HG02943 (cell line): ENCODE measurements at regions not wholly inside any gene's neighbourhood (a gene's known extent, or its start where the extent isn't known, plus 50 kb on each side); places are given as distances from the start of the nearest gene placed in this dataset.
"Not testable (repeated sequence)": the region's sequence is repeated elsewhere in the genome, so short reads cannot be mapped to it uniquely, and the experiment has no call there.

ENCODE experiments used
- ATAC-seq: cut with Tn5 transposase; IDR thresholded peaks from one replicate; pipeline ENCODE4 v1.9.1; 2021; ENCODE audit warnings: mild to moderate bottlenecking, low read depth, moderate library complexity; ENCODE audit not compliant: unreplicated experiment

- no peak for ATAC-seq
Observed at GRCh38 chr2:41027095-41027494, 575.2 kb upstream of the SLC8A1 start.

DNA sequence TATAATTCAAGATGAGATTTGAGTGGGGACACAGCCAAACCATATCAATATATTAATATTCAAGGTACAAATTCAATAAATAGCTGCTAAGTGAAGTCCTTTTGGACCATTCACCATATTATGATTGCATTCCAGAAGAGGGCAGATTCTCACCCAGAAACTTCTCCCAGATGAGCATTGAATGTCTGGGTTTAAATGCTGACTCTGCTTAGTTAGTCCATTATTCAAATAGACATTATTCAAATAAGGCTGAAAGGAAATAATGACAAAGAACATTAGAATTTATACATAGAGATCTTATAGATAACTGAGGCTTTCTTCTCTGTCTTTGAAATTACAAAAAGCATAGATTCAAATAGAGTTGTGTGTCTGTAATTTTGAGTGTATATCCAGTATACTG, 579.4 kb upstream of the SLC8A1 start:
- no peak for ATAC-seq

DNA sequence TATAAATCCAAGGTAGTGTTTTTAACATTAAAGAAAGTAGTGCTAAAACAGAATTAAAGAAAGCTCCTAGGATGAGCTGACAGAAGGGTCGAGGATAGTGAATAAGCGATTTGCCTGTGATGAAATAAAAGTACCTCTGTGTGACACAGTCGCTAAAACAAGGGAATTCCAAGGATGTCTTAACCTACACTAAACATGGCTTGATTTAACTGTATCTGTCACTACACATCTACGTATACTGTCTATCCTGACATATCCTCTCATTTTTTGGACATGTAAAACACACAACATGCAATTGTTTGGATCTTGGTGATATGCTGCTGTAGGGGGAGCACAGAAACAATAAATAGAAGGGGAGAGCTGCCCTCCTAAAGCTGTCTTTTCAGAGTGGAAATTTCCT, 580.8 kb upstream of the SLC8A1 start:
- no peak for ATAC-seq

GRCh38 chr2:41033127-41033526, 581.2 kb upstream of the SLC8A1 start:
- no peak for ATAC-seq

- no peak for ATAC-seq
Observed at GRCh38 chr2:41038408-41038807, 586.5 kb upstream of the SLC8A1 start.

GRCh38 chr2:41039750-41040149, 587.9 kb upstream of the SLC8A1 start:
- not testable (repeated sequence) for ATAC-seq

GRCh38 chr2:41040782-41041520, 589.1 kb upstream of the SLC8A1 start:
- ATAC-seq, result no peak

GRCh38 chr2:41042343-41042742, 590.5 kb upstream of the SLC8A1 start:
- ATAC-seq, result no peak

DNA sequence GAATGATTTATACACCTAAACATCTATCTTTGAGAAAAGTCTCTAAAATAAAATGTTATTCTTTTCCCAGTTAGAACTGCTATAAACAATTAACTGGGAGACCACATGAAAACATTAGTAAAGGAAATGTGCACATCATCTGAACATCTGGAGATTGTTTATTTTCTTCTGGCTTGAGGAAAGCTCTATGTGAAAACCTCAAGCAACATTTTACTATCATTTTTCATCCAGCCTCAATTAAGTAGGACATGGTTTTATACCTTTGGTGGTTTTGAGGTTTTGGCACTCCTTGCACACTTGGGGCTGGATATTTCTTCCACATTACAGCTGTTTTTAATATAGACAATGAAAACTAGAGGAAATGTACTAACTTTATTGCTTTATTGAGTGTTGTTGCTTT, 609.5 kb upstream of the SLC8A1 start:
- no peak for ATAC-seq

DNA sequence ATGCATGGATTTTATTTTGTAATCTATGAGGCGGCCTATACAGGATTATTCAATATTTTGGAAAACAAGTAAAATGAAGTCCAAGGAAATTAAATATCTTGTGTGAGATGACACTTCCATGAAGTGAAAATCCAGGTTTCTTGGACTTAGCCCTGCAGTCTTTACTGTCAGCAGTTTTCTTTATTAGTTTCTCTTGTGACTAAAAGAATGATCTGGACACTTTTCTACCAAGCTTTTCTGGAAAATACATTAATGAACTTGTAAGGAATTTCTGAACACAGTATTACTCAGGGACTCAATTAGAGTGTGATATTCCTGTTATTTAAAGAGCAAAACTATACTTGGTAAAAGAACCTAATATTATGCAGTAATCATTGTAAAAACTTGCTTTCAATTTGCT, 610.4 kb upstream of the SLC8A1 start:
- ATAC-seq, result no peak

GRCh38 chr2:41066168-41066567, 614.3 kb upstream of the SLC8A1 start:
- ATAC-seq, result no peak

GRCh38 chr2:41068740-41069139, 616.9 kb upstream of the SLC8A1 start:
- ATAC-seq, result no peak

DNA sequence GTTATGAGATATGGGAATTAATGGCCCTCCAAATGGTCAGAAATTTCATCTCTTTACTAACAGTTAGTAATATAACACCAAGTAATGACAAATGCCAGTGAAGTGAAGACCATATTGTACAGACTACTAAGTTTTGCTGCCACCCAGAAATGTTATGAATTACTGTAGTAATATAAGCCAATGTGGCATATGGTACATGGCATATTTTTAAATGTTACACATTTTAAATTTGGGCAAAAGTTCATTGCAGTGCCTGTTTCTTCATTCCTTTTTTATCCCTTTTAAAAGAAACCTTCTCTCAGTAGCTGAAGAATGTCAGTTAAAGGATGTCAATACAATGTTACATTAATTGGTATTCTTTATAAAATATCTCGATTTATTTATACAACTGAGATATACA, 626.5 kb upstream of the SLC8A1 start:
- no peak for ATAC-seq

DNA sequence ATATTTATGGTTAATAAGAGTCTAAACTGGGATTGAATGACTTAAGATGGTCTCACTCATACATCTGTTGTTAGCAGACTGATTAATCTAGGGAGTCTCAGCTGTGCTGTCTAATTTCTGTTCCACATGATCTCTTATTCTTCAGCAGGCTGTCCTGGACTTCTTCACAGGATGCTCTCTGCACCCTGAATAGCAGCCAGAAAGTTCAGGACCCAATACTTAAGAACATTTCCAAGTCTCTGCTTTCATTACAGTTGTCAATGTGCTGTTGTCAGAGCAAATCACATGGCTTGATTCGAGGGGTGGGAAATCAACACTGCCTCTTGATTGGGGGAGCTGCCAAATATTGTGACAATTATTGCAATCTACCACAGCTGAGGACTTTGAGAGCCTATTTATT, 627.1 kb upstream of the SLC8A1 start:
- no peak for ATAC-seq

- no peak for ATAC-seq
Observed at GRCh38 chr2:41084321-41084720, 632.4 kb upstream of the SLC8A1 start.

DNA sequence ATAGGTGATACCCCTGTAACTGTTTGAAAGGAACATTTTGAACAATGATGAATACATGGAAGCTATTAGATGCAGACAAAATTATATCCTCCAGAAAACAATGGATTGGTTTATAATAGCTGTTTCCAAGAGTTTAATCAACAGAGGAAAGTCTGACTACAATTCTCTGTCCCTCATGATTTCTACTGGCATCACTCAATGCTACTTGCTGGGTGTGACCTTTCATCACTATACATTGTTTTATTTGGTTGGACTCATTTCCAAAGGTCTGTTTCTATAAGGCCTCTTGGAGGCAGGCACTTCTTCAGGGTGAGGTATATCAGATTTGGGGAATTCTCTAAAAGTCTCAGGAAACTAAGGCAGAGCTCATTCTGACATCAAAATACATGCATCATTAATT, 636.1 kb upstream of the SLC8A1 start:
- ATAC-seq, result no peak

GRCh38 chr2:41101281-41101680, 649.4 kb upstream of the SLC8A1 start:
- no peak for ATAC-seq

DNA sequence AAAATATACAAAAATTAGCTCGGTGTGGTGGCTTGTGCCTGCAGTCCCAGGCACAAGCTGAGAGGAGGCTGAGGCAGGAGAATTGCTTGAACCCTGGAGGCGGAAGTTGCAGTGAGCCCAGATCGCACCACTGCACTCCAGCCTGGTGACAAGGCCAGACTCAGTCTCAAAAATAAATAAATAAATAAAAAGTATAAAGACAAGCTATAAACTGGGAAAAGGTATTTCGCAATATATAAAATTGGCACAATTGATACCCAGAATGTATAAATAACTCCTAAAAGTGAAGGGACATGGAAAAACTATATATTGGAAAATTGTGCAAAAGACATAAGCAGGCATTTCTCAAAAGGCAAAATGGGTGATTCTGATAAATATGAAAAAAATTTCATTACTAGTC, 657.9 kb upstream of the SLC8A1 start:
- ATAC-seq, result no peak

- ATAC-seq, result no peak
Observed at GRCh38 chr2:41111836-41112627, 660.1 kb upstream of the SLC8A1 start.

DNA sequence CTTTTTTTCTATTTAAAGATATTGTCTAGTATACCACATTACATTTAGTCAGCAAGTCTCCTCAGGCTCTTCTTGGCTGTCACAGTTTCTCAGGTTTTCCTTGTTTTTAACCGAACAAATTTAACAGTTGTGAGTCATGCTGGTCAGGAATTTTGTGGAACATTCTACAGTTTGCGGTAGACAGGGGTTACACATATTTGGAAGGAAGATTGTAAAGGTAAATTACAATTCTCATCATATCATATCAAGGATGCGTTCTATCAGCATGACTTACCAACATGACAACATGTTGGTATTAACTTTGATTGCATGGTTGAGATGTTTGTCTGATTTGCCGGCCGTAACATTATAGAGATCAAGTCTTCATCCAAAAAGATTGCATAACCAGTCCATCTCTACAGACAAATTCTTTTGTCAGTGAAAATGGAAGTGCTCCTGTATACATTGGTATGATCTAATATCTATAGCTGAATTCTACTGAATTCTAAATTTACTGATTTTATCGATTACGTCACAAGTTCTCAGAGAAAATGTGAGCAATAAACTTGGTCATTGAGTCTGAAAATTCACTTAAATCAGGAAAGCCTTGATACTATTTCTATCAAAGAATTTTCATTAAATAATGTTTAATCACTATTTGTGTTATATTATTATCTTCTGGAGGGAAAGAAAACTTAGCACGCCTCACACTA, 664.4 kb upstream of the SLC8A1 start:
- ATAC-seq, result no peak

GRCh38 chr2:41119489-41119888, 667.6 kb upstream of the SLC8A1 start:
- no peak for ATAC-seq
